GDM1 (cell line): ENCODE measurements at regions not wholly inside any gene's neighbourhood (a gene's known extent, or its start where the extent isn't known, plus 50 kb on each side); places are given as distances from the start of the nearest gene placed in this dataset.

Experiments used
- DNase-seq: peaks from one replicate; lab custom pipeline; 2025; lab: John Stamatoyannopoulos, UW

DNA sequence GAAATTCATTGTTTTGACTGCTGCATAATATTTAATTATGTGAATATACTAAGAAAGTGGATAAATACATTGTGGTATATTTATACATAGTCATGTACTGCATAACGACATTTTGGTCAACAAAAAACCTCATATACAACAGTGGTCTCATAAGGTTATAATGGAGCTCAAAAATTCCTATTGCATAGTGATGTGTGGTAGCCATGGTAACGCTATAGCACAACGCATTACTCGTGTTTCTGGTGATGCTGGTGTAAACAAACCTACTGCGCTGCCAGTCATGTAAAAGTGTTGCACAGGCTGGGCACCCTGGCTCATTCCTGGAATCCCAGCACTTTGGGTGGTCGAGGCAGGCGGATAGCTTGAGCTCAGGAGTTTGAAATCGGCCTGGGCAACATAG lies 52.6 kb upstream of the NHLH2 start:
- no peak for DNase-seq

DNA sequence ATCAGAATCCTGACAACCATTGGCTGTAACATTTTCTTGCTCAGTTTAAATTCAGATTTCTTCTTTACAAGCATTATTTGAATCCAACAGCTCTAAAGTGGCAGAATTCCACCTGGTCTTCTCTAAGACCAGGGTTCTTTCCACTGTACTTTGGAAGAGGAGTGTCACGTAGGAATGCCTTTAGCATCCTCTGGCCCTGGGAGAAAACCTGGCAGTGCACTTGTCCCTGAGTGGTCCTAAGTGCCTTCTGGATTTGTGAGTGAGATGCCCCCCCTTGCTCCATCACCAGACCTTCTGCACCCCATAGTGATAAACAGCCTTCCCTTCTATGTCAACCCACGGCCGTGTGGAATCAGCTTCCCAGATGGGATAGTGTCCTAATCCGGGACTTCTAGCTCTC lies 57.1 kb upstream of the NHLH2 start:
- no peak for DNase-seq

DNA sequence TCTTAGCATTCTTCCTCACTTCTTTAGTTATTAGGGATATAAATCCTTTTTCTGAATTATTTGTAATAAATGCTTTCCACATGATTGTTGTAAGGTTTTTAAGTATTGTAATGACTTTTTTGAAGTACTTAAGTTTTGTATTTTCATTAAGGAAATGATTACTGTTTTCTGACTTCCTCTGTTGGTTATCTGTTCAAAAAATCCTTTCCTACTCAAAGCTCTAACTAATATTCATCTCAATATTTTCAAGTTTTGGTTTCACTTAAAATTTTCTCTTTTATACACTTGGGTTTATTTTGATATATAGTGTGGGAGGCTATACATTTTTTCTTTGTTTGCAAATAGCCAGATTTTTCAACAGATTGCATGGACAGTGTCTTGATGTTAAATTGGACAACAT lies 59.9 kb upstream of the NHLH2 start:
- no peak for DNase-seq

DNA sequence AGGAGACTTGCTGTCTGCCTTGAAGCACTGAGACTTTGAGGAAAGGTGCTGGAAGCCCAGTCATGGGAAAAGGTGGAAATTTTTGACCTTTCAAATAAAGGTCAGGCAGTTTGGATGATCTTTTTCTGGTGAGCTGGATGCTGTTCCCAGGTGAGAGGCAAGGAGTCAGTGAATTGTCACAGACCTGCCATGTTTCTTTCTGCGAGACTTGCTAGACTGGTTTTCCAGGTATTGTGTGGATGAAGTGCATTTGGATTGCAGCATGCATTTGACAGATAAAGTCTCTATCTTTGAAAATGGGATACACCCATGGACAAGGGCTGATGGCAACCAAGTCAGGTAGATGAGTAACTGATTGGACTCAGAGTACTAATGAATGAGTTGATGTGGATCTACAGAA lies 65.7 kb upstream of the NHLH2 start:
- no peak for DNase-seq

DNA sequence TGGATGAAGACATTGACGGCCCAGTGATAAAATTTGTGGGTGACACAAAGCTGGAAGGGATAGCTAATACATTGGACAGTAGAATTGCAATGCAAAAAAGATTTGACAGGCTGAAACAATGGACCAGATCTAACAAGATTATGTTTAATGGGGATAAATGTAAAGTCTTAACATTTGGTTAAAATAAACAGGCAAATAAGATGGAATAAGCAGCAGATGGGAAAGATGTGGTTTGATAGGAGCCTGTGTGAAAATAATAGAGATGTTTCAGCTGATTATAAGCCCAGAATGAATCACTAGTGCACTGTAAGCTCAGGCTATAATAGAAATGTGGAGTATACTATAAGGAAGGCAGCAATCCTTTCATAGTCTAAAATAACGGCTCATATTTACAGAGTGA lies 66.2 kb upstream of the NHLH2 start:
- no peak for DNase-seq

DNA sequence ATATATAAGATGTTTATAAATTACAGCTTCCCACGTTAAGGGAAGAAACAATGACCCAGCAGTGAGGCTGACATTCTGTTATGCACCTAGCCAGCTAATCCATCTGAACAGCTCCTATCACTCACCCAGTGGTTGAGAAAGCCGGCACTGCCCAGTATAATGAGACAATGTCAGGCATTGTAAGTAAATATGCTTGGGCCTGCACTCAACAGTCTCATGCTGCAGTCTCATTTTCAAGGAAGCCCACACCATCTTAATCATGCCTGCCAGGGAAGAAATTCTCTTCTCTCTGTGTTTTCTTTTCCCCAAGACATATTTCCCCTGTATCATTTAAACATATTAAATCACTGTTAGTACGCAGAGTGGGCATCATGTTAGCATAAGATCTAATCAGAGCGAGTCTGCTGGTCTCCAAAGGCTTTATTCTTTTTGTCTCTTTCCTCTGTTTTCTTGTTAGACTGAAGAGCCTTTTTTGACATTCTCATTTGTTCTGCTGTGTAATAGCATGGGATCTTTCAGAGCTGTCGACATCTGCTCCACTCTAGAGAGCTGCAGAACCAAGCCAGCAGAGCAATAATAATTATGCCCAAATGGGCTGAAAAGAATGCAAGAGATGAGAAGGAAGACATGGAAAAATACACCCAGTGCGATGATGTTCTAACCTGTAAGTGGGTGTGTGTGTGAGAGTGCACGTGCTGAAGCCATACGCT lies 67.6 kb upstream of the SLC22A15 start:
- no peak for DNase-seq

DNA sequence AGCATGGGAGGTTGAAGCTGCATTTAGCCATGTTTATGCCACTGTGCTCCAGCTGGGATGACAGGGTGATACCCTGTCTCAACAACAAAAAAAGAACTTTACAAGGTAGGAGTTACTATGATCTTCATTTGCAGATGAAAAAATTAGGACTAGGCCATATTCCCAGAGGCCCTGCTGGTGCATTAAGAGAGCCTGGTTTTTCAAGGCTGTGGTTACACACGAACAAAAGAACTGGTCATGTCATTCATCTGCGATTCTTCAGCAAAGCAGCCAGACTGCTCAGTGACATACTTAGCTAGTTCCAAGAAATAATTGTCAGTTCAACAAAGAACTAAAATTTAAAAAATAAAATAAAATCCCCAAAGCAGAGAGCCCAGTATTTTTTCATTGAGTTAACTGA lies 66.1 kb upstream of the SLC22A15 start:
- no peak for DNase-seq

DNA sequence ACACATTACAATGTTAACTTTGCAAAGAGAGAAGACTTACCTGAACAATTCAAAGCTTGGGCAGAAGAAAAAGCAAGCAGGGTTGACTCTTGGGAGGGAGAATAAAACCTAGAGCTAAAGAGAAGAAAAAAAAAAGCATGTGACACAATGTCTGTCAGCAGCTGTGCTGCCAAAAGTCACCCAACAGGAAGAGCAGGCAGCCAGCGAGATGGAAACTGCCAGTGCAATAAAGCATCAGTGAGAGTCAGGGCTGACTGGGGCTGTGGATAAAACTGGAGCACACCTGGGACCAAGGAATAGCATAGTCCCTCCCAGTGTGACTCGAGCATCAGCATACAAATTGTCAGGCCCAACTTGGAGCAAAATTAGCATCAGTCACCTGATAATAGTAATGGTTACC lies 65.0 kb upstream of the SLC22A15 start:
- no peak for DNase-seq

DNA sequence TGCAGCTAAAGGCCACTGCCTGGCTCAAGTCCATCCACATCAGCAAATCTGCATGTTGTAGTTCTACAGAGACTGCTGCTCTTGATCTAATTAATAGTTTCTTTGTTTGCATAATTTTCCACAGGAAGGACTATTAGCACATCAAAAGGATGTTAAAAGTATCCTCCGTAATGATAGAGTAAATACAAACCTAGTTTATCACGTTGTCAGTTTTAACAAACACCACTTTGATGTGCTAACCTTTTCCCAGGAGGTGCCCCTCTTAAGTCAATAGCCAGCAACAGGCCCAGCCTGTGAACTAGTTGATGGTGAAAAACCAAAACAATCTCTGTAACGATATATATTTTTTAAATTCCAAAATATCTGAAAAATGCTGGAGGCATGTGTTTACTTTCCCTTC lies 64.2 kb upstream of the SLC22A15 start:
- no peak for DNase-seq

DNA sequence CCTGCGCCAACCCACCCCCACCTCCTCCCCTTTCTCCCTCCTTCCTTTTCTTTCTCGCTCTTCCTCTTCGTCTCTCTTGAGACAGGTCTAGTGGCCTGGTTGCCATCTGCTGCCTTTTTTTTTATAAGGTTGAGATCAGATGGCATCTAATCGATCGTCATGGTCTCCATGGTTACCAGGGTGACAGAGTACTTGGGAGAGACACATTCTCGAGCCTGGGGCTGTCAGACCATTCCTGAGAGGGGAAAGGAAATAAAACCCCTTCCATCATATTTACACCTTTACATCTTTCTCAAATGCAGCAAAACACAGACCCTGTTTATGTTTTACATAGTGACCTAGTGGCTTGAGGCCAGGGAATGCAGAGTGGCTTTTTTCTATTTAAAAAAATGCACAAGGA lies 53.5 kb upstream of the SLC22A15 start:
- DNase-seq = no peak

DNA sequence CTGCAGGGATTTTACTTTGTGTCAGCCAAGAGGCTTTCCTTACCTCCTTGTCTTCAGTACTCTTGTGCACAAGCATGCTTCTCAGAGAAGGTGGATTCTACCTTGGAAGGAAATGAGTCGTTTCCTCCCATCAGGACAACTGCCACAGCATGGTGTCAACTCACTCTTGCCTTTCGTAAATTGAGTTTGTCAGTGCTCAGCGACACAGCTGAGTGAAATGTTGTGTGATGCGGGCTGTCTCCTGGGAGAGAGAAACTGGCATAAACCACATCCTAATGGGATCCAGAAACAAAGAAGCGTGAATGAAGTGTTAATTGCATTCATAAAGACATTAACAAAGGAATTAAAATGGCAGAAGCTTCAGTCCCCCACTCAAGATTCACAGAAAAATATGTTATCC lies 51.5 kb upstream of the SLC22A15 start:
- peak; percentile 8 for DNase-seq

DNA sequence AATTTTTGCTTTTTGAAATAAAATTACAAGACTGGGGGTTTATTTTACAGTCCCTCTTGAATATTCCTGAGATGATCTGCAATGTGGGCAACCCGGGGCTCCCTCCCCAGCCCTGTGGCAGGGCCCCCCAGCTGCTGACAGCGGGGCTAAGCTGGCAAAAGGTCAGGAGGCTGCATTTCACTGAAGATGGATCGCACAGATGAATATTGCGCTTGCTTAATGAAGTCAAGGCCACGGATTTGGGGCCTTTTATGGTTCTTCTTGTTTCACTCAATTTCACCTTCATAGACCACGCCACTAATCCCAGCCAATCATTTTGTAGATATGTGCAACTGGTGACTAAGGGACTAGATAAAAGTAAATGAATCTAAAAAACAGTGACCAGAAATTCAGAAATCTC lies 50.8 kb upstream of the SLC22A15 start:
- no peak for DNase-seq
